COLO829 (cell line): ENCODE measurements at regions not wholly inside any gene's neighbourhood (a gene's known extent, or its start where the extent isn't known, plus 50 kb on each side); places are given as distances from the start of the nearest gene placed in this dataset.

Source experiments
- DNase-seq: peaks from one replicate; pipeline ENCODE4 v3.0.0; 2012; ENCODE audit warnings: low spot score

DNA sequence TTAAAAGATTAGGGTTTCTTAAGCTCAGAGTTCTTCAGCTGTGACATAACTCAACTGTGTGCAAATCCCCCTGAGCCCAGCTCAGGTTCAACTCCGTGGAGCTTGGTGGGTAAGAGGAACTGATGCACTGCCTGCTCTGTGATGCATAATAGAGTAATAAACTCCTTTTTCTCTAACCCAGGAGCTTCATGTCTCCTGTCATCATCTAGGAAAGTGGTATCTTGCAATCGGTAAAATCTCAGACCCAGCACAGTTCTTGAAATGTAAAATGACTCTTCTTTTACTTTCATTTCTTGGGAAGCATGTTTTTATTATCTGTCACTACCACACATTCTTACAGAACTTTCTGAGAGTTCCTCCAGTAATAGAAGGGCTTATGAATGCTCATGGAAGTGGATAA lies 123.8 kb upstream of the PCDH9 start:
- no peak for DNase-seq

DNA sequence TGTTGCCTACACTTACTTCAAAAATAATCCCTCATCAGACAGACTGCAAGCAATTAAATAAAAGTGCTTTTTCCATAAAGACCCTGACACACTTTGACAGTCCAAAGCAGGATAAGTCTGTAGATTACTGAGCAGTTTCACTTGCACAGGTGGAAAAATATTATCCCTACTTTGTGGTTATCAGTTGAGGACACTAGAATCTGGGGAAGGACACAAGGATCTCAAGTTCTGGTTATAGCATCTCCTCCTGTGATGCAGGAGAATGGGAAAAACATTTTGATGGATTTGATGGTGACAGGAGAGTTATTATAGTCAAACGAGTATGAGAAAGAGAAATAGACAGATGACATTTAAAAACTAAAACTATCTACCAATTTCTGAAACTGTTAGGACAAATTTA lies 122.9 kb upstream of the PCDH9 start:
- no peak for DNase-seq

DNA sequence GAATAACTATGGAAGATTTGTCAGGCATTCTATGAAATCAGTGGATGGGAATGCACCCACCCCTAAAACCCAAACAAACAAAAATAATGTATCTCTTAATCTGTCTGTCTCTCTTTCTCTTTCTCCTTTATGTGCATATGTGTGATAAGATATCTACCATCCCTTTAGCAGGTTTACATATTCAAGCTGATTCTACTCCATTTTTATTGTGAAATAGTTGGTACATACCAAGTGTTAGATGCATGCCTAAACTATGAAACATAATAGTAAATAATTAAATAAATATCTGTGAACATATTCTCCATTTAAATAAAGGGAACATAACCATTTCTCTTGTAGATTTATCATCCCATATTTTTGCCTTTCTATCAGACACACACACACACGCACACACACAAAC lies 121.8 kb upstream of the PCDH9 start:
- DNase-seq: no peak

DNA sequence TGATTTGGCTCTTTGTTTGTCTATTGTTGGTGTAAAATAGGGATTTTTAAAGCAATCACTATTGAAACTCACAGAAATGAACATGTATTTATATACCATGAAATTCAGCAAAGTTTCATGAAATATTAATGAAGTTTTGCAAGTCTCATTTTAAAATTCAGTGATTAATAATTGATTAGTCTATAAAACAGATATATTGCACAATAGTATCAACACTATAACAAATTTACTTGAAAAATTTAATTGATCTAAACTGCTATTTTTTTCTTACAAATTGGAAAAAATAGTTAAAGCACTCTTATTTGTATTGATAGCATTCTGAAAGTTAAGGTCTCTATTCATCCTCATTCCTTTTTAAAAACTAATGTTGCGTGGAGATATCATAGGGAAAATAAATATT lies 121.0 kb upstream of the PCDH9 start:
- no peak for DNase-seq

DNA sequence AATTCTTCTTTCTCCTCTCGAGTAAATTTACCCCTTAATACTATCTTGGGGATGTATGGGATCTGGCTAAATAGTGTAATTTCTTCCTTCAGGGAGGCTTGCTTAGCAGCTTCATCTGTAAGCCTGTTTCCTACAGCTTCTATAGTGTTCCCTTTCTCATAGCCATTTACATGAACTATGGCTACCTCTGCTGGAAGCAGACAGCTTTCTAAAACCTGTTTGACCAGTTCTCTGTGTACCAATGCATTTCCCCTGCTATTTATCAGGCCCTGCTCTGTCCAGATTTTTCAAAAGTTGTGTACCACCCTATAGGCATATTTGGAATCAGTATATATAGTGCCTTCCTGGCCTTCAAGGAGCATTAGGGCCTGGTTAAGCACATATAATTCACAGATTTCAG lies 113.6 kb upstream of the PCDH9 start:
- no peak for DNase-seq

DNA sequence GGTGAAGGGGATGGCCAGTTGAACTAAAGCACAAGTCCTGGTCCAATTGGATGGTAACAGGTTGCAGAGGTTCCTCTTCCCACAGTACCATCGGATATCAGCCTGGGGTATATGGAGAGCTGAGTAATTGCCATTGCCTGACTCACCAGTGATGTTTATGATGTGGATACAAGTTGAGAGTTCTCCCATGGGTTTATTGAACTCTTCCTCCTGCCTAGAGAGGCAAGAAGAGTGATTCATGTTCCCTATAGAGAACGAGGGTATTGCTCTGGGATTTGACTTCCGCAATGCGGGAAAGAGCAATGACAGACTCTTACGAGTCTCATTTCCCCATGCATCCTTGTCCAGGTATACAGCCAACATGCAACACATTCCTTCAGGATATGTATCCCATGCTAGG lies 111.3 kb upstream of the PCDH9 start:
- no peak for DNase-seq

DNA sequence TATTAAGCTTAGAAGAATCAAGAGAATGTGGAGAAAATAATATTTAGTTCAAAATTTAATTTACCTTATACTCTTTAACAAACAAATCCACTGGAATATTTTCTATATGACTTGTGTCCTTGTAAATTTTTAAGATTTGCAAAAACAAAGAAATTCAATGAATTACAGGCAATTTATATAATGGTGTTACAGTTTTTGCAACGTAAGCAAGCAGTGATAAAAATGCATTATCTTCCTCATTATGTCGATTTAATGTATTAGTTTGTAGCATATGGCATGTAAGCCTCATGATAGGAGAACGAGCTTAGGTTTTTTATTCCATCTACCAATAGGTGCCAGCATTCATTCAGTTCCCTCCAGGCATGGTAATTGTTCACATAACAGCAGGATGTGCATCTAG lies 100.0 kb upstream of the PCDH9 start:
- DNase-seq: no peak

DNA sequence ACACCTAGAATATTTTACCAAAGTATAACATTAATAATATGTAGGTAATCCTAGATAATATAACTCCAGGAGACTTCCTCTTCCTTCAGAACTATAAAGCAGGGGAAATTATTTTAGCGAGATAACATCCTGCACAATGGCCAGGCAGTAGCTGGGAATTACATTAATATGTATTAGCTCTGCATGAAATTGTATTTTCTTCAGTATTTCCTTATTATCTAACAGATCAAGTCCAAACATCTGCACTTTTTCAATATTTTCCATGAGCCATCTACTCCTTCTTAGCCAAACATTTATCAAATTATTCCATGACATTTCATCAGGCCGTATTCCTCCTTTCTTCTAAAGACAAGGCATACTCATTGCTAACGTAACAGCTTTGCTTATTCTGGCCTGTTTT lies 98.8 kb upstream of the PCDH9 start:
- no peak for DNase-seq

DNA sequence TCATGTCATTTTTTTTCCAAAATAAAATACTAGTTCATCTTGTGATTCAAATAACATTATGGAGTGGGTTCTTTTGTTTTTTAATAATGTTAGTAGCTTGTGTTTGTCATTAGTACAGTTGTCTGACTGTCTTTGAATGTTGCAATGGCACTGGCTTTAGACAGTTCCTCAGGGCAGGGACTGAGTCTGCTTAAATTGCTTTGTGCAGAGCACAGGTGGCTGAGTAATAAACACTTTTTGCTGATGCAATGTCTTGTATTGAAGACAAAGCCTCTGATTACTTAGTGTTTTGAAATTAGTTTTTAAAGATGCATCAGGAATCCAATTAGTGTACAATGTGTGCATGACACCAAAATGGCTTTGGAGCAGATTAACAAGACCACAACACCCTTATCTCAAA lies 88.7 kb upstream of the PCDH9 start:
- no peak for DNase-seq

DNA sequence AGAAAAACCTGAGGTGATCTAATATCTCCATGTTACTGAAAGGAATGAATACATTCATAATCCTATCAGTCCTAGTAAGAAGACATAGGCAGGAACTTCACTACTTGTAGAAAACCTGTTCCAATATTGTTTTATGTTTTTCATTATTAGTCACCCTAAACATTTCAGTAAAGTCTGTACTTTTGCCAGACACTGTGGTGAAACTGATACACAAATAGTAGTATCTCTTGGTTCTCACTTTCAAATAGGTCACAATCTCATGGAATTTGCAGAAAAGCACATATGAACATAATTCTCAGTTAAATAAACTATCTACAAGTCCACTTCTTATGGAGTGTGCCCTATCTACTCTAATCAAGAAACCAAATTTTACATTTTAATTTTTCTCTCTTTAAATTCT lies 88.3 kb upstream of the PCDH9 start:
- no peak for DNase-seq

DNA sequence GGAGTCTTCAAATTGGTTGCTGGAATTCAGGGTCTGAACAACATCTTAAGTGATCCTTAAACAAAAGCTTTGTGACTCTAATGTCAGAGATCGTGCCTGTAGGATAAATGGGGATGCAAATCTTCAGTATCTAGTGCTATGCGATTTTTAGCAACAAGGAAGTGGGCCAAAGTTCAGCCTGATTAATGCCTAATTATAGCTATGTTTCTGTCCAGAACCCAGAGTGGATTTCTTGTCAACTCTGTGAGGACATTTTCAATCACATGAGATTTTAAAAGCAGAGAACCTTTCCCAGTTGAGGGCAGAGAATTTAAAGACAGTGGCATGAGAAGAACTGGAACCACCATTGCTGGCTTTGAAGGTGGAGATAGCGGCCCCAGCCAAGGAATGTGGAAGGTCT lies 84.3 kb upstream of the PCDH9 start:
- DNase-seq: no peak

DNA sequence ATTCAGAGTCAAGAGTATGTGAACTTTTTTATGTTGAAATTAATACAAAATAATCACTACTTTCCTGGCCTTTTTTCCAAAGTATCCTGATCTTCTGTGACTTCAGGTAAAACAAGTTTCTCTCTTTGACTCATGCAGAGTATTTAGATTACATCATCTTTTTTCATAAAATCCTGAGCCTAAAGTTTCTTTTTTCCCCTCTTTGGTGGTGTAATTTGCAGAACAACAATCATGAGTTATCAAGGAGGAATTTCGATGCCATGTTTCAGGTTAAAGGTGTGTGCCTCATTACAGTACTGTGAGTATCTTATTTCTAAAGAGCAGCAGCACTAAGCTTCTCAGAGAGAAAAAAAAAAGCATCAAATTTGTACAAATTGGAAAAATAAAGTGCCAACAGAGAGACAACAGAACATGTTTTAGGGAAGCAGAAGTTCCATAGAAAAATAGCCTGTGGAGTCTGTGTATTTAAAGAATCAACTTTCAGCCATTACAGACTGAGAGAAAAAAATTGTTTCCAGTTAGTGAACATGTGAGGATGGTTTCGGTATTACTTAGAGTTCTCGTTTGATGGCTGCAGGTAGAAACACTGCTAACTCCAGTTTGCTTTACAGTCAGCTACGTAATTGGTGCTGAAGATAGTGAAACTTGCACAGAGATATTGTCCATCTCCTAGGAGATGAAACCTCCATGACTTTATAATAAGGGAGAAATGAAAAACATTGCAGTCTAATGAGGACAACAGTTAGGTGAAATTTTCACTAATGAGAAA lies 78.1 kb upstream of the PCDH9 start:
- DNase-seq: no peak

DNA sequence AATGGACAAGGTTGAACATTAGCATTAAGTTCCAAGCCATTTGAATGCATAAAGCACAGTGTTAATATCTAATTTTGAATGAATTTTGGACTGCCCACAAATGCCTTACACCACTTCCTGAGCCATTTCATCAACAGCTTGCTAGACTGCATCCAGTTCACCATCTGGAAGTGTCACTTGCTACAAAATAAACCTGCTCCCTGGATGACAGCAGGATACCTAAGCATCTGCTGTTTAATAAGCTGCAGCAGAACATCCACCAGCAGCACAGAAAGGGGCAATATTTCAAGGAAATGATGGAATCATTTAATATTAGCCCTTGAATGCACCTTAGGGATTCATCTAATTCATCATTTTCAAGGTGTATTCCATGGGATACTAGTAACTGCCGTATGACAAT lies 76.6 kb upstream of the PCDH9 start:
- DNase-seq: no peak

DNA sequence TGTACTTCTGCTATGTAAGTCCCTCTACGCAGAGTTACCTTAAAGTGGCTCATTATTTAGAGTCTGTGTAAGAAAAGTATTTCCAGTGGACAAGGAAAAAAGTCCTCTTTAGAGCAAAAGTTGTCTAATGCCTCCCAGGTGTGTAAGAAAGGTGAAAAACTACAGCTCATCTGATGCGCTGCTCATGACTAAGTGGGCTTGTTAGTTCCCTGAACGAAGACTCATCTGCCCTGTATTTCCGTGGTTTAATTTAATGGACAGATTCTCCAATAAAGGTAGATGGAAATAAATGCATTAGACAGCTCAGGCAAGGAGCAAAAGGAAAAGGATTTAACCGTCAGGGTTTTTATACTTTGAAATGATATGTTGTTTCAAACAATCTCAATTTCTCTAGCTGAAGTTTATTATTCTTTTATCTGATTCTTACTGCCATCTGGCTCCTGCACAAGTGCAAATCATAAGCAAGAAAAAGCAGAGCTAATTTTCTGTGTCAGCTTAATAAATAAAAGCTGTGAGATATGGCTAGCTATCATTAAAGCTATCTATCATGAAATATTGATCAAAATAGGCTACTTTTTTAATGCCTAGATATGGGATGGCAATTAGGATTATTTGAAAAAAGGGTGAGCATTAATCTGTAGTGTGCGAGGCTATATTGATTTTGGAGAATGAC lies 73.7 kb upstream of the PCDH9 start:
- DNase-seq: no peak

DNA sequence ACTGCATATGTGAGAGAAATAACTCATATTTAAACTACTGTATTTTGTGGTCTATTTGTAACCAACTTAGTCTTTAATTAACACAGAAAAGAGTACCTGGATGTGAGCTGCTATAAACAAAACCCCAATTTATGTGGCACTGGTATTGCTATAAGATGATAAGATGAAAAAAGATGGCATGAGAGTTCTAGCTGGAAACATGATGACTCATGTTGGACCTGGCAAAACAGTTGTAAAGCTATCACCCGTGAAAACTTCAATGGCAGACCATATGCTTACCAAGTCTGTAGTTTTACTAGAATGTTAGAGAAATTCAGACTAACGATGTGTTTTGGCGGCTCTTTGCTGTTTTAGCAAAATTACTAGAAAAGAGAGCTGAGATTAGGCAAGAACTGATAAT lies 69.6 kb upstream of the PCDH9 start:
- no peak for DNase-seq

DNA sequence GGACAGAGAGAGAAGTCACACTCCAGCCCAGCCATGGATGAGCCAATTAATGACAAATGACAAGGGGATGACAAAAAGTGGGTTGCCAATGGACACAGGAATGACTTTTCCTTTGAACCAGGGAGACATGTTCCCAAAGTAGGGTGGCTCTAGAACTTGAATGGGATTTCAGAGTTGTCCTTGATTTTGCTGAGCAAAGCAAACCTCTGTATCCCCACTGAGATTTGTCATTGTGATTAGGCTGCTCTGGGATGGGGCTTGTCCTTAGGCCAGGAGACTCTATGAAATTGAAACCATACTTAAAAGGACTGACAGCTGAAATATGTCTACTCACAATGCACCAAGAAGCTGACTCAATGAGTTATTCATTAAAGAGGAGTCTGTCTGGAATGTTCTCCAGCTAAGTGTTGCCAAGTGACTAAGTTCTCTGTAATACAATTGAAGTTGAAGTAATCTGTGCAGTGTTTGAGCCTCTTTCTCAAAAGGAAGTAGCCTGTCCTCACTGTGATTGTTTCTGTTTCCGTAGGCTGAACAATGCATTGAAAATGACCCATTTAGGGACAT lies 69.0 kb upstream of the PCDH9 start:
- DNase-seq: peak; percentile 14

DNA sequence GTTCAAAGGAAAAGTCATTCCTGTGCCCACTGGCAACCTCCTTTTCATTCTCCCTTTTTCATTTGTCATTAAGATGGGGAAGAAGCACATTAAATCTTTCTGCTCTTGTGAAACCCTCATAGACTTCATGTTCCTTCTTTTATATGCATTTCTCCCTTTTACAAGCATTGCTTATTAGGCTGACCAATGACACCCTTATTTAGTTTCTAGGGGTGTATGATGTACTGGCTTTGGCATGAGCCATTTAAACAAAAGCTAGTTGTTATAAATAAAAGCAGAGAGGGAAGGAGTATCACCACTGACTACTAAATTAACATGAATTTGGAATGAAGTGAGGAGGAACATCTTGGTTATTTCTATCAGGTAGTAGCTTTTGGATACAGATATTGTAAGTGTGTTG lies 68.2 kb upstream of the PCDH9 start:
- no peak for DNase-seq

DNA sequence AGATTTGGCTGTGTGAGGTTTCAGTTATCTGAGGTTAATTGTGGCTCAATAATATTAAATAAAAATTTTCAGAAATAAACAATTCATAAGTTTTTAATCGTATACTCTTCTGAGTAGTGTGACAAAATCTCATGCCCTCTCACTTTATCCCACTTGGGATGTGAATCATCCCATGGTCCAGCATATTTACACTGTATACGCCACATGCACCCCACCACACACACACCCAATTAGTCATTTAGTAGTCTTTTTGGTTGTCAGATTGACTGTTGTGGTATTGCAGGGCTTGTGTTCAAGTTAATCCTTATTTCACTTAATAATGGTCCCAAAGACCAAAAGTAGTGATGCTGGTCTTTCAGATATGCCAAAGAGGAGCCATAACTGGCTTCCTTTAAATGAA lies 66.4 kb upstream of the PCDH9 start:
- no peak for DNase-seq

DNA sequence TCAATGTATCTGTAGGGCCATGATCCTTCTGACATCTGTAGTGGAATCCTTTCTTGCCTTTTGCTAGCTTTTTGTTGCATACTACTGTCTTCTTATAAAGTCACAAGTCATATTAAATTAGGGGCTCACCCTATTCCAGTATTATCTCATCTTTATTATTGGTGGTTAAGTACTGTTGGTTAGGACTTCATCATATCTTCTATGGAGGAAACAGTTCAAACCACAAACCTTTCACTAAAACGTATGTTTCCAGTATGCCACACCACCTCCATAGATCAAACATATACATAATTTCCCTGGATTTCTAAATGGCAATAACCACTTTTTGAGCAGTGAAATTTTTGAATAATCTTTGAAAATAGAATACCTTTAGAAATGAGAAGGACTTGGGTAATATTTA lies 62.8 kb upstream of the PCDH9 start:
- DNase-seq: no peak

DNA sequence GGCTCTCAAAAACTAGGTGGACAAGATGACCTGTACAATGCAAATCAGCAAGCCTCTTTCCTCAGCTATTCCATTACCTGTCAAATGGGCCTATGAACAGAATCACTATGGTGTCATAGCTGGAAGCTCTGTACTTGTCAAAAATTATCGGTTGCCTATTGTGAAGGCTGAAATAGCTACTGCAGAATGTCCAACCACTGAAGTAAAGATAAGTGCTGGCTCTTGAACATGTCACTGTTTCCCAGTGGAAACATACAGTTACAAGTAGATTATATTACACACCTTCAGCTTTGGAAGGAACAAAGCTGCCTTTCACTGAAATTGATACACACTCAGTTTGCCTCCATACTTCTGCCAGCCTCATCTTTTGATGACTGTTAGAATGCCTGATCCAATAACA lies 55.5 kb upstream of the PCDH9 start:
- DNase-seq: no peak

DNA sequence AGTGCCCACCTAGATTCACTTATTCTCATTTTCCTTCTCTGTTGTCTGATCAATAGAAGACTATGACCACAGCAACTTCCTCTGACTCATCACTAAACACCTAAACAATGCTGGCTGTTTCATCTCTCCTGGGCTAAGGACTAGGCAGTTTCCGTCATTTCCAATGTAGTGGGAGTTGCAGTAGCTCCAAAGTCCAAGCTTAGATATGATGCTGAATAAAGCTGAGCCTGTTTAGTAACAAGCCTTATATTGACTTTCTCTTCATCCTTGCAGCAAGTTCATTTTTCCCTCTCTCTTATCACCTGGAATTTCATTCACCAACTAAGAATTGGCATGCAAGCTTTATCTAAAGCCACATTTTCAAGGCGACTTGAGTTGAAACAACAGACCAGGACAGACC lies 53.5 kb upstream of the PCDH9 start:
- DNase-seq: peak; percentile 49

DNA sequence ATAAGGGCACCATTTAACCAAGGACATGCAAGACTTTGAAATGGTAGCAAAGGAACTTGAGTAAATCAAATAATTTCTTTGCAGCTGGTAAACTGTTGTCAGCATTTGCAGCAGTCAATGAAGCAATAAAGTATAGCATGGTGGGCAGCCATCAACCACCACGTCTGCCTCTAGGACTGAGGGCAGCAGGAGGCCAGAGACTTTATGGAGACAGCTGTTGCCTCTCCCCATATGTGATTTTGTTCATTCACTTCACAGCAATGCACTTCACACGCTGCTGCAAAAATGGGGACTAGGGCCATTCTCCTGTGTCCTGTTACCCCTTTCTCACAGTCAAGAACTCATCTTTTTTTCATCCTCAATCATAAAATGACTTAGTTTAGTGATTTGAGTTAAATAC lies 51.3 kb upstream of the PCDH9 start:
- no peak for DNase-seq
